Left ventricle myocardium inferior (tissue), 1 donor: ENCODE measurements at regions not wholly inside any gene's neighbourhood (a gene's known extent, or its start where the extent isn't known, plus 50 kb on each side); places are given as distances from the start of the nearest gene placed in this dataset.
A peak's percentile ranks its signal among the peaks of the same experiment; 100 is the strongest.
"Not testable (repeated sequence)": the region's sequence is repeated elsewhere in the genome, so short reads cannot be mapped to it uniquely, and the experiment has no call there.

Experiments used
- DNase-seq: peaks from one replicate; pipeline ENCODE4 v3.0.0-alpha.2; 2020
- H3K27ac ChIP-seq: fragments of 200-600 bp; replicated peaks from 2 replicates; pipeline ENCODE4 v1.8.0; 2021
- H3K27me3 ChIP-seq: fragments of 200-600 bp; 2 replicates; pipeline ENCODE4 v1.8.0; 2021; ENCODE audit warnings: low read depth
- H3K36me3 ChIP-seq: fragments of 200-600 bp; 2 replicates; pipeline ENCODE4 v1.8.0; 2021
- H3K4me1 ChIP-seq: fragments of 200-600 bp; 2 replicates; pipeline ENCODE4 v1.8.0; 2021
- H3K4me3 ChIP-seq: fragments of 200-600 bp; 2 replicates; pipeline ENCODE4 v1.8.0; 2021; ENCODE audit warnings: mild to moderate bottlenecking, moderate library complexity
- H3K9me3 ChIP-seq: fragments of 200-600 bp; replicated peaks from 2 replicates; pipeline ENCODE4 v1.8.0; 2021
- intact Hi-C: fragments of 100-400 bp; cut with micrococcal nuclease; formaldehyde crosslinking; loops from one replicate; pipeline ENCODE4 v1.11.0; 2022
- TF ChIP-seq, protein P1 (sequence below): fragments of 200-600 bp; IDR thresholded peaks from 2 replicates; pipeline ENCODE4 v1.8.0; 2021; ENCODE audit warnings: antibody characterized with exemption, mild to moderate bottlenecking, borderline replicate concordance
- donor health status: DM: no; HTN: yes; CAD: no; lungs with severe emphysema.

DNA sequence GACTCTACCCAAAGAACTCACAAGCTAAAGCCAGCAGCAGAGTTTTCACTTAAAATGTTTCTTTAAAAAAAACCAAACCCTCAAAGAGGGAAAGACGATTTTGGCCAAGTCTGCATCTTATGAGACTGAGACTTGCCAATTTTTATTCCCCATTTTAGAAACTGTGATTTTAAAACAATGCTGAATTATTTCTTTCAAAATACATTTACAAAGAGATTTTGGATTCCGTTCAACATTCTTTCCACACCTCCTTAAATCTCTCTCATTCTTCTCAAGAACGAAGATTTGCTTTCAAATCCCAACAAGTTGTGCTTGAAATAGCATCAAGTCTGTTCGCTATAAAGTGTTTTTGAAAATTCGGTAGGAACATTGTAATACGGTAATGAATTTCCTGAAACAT, 133.9 kb upstream of the VANGL1 start:
- intact Hi-C loops, result no loop called here
- no peak for DNase-seq
- H3K36me3 ChIP-seq, result no peaks in the 10 kb centered on the region
- TF ChIP-seq, protein P1, sequence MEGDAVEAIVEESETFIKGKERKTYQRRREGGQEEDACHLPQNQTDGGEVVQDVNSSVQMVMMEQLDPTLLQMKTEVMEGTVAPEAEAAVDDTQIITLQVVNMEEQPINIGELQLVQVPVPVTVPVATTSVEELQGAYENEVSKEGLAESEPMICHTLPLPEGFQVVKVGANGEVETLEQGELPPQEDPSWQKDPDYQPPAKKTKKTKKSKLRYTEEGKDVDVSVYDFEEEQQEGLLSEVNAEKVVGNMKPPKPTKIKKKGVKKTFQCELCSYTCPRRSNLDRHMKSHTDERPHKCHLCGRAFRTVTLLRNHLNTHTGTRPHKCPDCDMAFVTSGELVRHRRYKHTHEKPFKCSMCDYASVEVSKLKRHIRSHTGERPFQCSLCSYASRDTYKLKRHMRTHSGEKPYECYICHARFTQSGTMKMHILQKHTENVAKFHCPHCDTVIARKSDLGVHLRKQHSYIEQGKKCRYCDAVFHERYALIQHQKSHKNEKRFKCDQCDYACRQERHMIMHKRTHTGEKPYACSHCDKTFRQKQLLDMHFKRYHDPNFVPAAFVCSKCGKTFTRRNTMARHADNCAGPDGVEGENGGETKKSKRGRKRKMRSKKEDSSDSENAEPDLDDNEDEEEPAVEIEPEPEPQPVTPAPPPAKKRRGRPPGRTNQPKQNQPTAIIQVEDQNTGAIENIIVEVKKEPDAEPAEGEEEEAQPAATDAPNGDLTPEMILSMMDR, result no peak
- H3K27me3 ChIP-seq, result peaks cover 18% of the 10 kb centered on the region
- H3K4me1 ChIP-seq, result peaks cover 5% of the 10 kb centered on the region
- no peak overlapping the region for H3K27ac ChIP-seq
- no peak overlapping the region for H3K4me3 ChIP-seq
- peaks cover 8% of the 10 kb centered on the region for H3K9me3 ChIP-seq

DNA sequence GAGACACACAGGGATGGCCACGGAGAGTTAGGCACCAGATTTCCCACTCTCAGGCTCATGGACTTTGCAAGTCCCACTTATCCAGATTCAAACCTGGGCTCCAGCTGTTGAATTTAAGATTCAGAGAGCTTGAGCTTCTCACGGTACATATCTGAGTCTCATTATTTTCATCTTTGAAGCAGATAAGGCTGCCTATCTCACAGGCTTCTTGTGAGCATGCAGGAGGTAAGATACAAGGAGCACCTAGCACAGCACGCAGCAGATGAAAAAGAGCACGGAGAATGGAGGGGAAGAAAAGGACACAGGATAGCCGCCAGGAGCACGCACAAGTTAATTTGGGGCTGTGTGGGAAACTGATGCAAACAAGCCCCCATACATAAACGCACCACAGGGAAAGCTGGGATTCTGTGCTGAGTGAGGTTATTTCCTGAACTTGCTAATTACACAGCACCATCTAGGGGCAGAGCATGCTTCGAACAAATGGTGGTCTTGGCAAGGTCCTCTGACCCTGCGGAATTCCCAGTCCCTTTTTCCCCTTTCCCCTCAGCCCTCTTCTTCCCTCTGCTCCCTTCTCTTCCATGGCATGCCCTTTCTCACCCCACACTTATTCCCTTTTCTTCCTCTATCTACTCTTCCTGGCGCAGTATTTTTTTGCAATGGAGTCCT, 134.7 kb upstream of the VANGL1 start:
- TF ChIP-seq, protein P1, result peak; percentile 59
- no peak for DNase-seq
- Histone ChIP-seq H3K4me1 (peaks cover 5% of the 10 kb centered on the region), H3K36me3 (no peaks in the 10 kb centered on the region), H3K4me3 (no peak overlapping the region), H3K27ac (no peak overlapping the region), H3K27me3 (peaks cover 18% of the 10 kb centered on the region), H3K9me3 (peaks cover 8% of the 10 kb centered on the region)
- intact Hi-C loops, result no loop called here

DNA sequence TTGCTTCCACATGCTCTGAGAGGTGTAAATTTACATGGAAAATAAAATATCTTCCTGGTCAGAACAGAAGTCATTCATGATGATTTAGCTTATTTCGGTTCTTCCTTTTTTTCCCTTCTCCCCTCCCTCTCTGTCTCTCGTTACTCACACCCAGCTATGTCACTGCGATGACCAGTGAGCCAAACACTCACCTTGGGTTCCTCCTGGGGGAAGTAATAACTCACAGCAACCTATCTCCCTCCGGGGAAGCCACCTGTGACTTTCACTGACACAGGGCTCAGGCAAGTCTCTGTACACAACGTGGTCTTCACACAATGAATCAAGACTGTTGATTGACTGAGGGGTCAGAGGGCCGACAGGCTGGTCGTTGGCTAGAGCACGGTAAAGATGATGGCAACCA, 135.3 kb upstream of the VANGL1 start:
- no peak overlapping the region for H3K27ac ChIP-seq
- H3K4me1 ChIP-seq, result peaks cover 5% of the 10 kb centered on the region
- TF ChIP-seq, protein P1, result no peak
- no peak overlapping the region for H3K4me3 ChIP-seq
- intact Hi-C loops, result no loop called here
- peaks cover 18% of the 10 kb centered on the region for H3K27me3 ChIP-seq
- no peak for DNase-seq
- no peaks in the 10 kb centered on the region for H3K36me3 ChIP-seq
- peaks cover 4% of the 10 kb centered on the region for H3K9me3 ChIP-seq

DNA sequence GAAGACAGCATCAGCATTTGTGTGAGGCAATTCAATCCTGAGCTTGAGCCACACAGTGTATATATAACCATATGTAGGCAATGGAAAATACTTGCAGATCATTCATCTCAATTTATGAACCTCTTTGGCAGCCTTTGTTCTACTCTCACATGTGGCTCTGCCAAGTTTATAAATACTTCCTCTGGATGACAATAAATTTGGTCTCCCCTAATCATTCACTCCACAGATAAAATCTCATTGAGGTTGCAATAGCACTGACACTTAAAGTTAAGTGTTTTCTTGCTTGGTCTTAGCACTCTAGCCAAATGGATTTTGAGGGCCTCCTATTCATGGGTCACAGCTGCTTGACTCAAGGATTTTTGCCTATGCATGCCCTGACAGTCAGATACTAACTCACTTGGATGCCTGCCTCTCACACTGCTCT, 136.6 kb upstream of the VANGL1 start:
- intact Hi-C loops, result no loop called here
- Histone ChIP-seq H3K9me3 (no peaks in the 10 kb centered on the region), H3K27me3 (peaks cover 18% of the 10 kb centered on the region), H3K4me3 (no peak overlapping the region), H3K27ac (no peak overlapping the region), H3K36me3 (no peaks in the 10 kb centered on the region), H3K4me1 (peaks cover 5% of the 10 kb centered on the region)
- TF ChIP-seq, protein P1, result no peak
- no peak for DNase-seq

DNA sequence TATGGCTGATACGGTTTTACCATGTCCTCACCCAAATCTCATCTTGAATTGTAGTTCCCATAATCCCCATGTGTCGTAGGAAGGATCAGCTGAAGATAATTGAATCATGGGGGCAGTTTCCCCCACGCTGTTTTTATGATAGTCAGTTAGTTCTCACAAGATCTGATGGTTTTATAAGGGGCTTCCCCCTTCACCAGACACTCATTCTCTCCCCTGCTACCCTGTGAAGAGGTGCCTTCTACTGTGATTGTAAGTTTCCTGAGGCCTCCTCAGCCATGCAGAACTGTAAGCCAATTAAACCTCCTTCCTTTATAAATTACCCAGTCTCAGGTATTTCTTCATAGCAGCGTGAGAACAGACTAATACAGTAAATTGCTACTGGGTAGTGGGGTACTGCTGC, 139.6 kb upstream of the VANGL1 start:
- DNase-seq, H3K27me3 ChIP-seq, H3K9me3 ChIP-seq, H3K36me3 ChIP-seq, H3K27ac ChIP-seq, intact Hi-C loops, H3K4me1 ChIP-seq, H3K4me3 ChIP-seq: not testable (repeated sequence)

DNA sequence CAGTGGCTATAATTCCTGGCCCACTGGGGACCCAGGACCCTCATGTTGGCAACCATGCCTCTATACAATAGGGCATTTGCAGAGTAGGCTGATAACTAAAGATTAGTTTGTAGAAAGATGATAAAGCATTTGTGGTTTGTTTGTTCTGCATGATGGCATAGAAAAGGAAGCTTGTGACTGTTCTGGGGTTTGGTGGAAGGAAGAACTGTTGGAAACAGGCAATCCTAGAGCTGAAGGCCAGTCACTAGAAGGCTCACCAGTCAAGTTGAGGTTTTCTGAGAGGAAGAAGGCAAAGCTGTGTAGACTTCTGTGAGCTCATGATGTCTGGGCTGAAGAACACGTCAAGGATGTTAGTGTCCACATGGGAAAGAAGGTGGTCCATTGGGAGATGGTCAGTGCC, 140.3 kb upstream of the VANGL1 start:
- no peak for DNase-seq
- TF ChIP-seq, protein P1, result no peak
- Histone ChIP-seq H3K27ac (no peak overlapping the region), H3K4me3 (no peak overlapping the region), H3K9me3 (no peaks in the 10 kb centered on the region), H3K27me3 (peaks cover under 1% of the 10 kb centered on the region), H3K36me3 (no peaks in the 10 kb centered on the region), H3K4me1 (no peaks in the 10 kb centered on the region)
- intact Hi-C loops, result no loop called here
